Right atrium auricular region (tissue), 2 donors: ENCODE measurements at regions not wholly inside any gene's neighbourhood (a gene's known extent, or its start where the extent isn't known, plus 50 kb on each side); places are given as distances from the start of the nearest gene placed in this dataset.

Source experiments
- DNase-seq: peaks from one replicate; pipeline ENCODE4 v3.0.0-alpha.2; 2019; ENCODE audit warnings: low spot score
- H3K27ac ChIP-seq, 2 donors: fragments of 200-600 bp; sonication (generic); 1 replicate in 1 of 2; 2 replicates in 1 of 2; pipeline ENCODE4 v1.5.1; 2016 to 2019
- H3K27me3 ChIP-seq, 2 donors: fragments of 200-600 bp; sonication (generic); one replicate each; pipeline versions ENCODE4 v1.5.1 to v1.6.0; 2017 to 2019
- H3K36me3 ChIP-seq: fragments of 200-600 bp; sonication (generic); one replicate; pipeline ENCODE4 v1.5.1; 2016
- H3K4me1 ChIP-seq, 2 donors: fragments of 200-600 bp; sonication (generic); one replicate each; pipeline versions ENCODE4 v1.5.1 to v1.6.0; 2017 to 2019
- H3K4me3 ChIP-seq, 2 donors: fragments of 200-600 bp; sonication (generic); 1 replicate in 1 of 2; 2 replicates in 1 of 2; pipeline ENCODE4 v1.5.1; 2017 to 2019; ENCODE audit warnings: mild to moderate bottlenecking in 1 of 2, moderate library complexity in 1 of 2
- H3K9me3 ChIP-seq, 2 donors: fragments of 200-600 bp; sonication (generic); one replicate each; pipeline ENCODE4 v1.5.1; 2019
- TF ChIP-seq, protein P1 (sequence below), 2 donors: fragments of 200-600 bp; sonication (generic); IDR thresholded peaks; one replicate each; pipeline ENCODE4 v1.5.1; 2019; ENCODE audit warnings: antibody characterized with exemption in 2 of 2

DNA sequence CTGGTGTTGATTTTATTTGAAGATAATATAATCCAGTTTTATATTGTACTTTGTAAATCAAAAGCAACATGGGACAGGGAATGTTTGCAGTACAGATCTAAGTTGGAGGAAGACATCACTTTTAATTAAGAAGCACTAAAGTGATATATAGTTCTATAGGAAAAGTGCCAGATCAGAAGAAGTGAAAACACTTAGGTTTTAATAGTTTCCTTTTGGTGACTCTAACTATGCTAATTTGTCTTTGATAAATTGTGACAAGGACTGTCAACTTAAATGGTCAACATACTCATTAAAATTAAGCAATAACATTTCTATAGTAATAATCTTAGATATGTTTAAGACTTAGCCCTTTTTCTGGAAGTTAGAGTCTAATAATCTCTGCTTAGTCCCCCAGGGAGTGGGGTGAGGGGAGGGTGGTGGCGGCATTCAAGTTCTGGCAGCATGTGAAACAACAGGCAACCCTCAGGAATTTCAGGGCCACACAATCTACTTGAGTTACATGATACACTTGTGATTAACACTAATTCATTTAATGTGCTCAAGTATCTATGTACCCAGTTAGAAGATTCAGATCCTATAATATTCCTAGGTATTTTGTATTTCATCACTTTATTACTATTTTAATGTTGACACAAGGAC lies 1026.5 kb downstream of the NR2F1-AS1 start:
- no peaks in the 10 kb centered on the region for H3K9me3 ChIP-seq
- no peaks in the 10 kb centered on the region for H3K4me1 ChIP-seq
- no peak overlapping the region for H3K4me3 ChIP-seq
- H3K36me3 ChIP-seq, result no peaks in the 10 kb centered on the region
- no peak for DNase-seq
- TF ChIP-seq, protein P1, sequence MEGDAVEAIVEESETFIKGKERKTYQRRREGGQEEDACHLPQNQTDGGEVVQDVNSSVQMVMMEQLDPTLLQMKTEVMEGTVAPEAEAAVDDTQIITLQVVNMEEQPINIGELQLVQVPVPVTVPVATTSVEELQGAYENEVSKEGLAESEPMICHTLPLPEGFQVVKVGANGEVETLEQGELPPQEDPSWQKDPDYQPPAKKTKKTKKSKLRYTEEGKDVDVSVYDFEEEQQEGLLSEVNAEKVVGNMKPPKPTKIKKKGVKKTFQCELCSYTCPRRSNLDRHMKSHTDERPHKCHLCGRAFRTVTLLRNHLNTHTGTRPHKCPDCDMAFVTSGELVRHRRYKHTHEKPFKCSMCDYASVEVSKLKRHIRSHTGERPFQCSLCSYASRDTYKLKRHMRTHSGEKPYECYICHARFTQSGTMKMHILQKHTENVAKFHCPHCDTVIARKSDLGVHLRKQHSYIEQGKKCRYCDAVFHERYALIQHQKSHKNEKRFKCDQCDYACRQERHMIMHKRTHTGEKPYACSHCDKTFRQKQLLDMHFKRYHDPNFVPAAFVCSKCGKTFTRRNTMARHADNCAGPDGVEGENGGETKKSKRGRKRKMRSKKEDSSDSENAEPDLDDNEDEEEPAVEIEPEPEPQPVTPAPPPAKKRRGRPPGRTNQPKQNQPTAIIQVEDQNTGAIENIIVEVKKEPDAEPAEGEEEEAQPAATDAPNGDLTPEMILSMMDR (IDR thresholded peaks at IDR 0.05), result no peak
- no peak overlapping the region for H3K27ac ChIP-seq
- H3K27me3 ChIP-seq, result no peaks in the 10 kb centered on the region

DNA sequence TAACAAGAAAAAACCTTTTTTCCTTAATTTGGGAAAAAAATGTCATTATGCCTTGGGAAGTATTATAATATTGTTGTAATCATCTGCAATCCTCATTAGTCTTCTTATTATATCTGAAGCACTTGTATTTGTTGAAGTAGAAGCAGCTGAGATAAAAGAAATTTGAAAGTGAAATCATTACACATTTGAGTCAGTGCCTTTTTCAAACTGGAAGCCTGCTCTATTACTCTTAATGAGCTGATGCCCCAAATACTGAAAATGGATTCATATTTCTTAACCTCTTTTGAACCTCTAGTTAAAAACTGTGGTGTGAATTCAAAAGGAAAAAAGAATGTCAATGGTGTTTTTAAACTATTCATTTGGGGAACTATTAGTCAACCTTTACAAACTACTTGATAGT lies 1027.7 kb downstream of the NR2F1-AS1 start:
- DNase-seq, result no peak
- Histone ChIP-seq H3K4me1 (no peaks in the 10 kb centered on the region), H3K36me3 (no peaks in the 10 kb centered on the region), H3K27me3 (no peaks in the 10 kb centered on the region), H3K4me3 (no peak overlapping the region), H3K9me3 (no peaks in the 10 kb centered on the region), H3K27ac (no peak overlapping the region)
- TF ChIP-seq, protein P1 (IDR thresholded peaks at IDR 0.05), result no peak

DNA sequence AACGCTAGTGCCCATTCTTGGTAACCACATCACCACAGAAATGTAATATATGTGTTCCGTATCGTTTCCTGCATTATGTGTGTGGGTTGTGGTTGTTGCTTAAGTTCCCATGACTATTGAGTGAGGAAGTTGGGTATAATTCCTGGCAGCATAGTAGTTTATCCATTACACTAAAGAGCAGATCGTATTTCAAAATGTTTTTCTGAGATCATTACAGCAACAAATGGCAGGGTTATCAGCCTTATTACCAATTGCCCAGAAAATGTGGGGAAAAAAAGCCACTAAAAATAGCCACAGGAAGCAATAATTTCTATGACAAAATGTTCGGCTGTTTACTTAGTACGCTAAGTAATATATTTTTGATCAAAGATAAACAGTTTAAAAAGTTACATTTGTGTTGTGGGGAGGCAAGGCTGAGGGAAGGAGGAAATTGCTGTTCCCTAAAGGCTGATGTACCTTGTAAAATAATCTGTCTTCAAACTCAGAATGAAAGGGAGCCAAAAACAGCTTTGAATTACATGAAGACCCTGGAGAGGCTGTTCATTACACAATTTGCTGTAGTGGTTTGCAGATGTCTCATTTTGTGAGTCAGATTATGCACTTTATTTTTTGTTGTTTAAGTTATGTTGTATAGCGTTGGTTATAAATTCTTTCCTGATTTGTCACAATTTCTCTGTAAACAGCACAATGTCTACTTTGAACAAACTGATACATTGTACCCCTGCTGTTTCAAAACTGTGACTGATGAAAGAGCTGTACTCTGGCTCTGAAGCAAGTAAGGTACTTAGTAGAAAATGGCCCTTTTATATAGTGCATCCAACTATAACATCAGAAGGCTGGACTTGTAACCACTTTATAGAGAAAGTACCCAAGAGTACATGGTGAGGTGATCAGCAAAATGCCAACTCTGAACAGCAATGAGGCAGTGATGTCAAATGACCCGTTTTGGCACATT lies 1028.5 kb downstream of the NR2F1-AS1 start:
- TF ChIP-seq, protein P1 (IDR thresholded peaks at IDR 0.05), result no peak
- Histone ChIP-seq H3K36me3 (no peaks in the 10 kb centered on the region), H3K4me3 (no peak overlapping the region), H3K9me3 (no peaks in the 10 kb centered on the region), H3K4me1 (no peaks in the 10 kb centered on the region), H3K27me3 (no peaks in the 10 kb centered on the region), H3K27ac (no peak overlapping the region)
- DNase-seq, result no peak

DNA sequence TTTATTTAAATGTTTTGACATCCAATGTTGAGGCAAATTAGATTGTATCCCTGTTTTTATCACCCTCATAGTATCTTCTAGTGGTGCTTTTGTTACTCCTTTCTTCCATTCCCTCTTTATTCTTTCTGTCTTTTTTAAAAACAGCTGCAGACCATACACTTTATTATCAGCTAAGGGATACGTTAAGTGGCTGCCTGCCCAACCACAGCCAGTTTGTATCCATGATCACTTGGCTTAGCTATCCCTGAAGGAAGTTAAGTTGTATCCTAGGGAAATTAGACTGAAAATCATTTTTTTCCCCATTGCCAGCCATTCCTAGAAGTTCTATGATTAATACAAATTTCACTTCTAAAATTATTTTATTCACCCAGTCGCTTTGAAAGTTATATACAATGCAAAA lies 1032.7 kb downstream of the NR2F1-AS1 start:
- Histone ChIP-seq H3K27ac (no peak overlapping the region), H3K4me1 (no peaks in the 10 kb centered on the region), H3K36me3 (no peaks in the 10 kb centered on the region), H3K9me3 (no peaks in the 10 kb centered on the region), H3K27me3 (no peaks in the 10 kb centered on the region), H3K4me3 (no peak overlapping the region)
- TF ChIP-seq, protein P1 (IDR thresholded peaks at IDR 0.05), result no peak
- DNase-seq, result no peak

DNA sequence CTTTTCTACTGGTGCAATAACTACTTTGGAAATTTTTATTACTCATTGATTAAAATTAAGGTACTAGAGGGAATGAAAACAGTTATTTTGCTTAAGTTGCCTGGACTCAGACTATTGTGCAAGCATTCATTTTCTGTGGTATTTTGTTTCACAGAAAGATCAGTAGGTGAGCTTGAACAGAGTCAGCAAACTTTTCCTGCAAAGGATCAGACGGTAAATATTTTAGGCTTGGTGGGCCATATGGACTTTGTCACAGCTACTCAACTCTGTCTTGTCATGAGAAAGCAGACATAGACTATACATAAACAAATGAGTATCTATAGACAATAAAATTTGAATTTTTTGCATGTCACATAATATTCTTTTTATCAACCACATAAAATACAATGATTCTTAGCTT lies 1036.4 kb downstream of the NR2F1-AS1 start:
- TF ChIP-seq, protein P1 (IDR thresholded peaks at IDR 0.05), result no peak
- no peak overlapping the region for H3K27ac ChIP-seq

More for the DNA sequence above, 1036.4 kb downstream of the NR2F1-AS1 start:
- no peak for DNase-seq
- Histone ChIP-seq H3K4me3 (no peak overlapping the region), H3K4me1 (no peaks in the 10 kb centered on the region), H3K36me3 (no peaks in the 10 kb centered on the region), H3K9me3 (no peaks in the 10 kb centered on the region), H3K27me3 (no peaks in the 10 kb centered on the region)
